ENCODE measurements at regions not wholly inside any gene's neighbourhood (a gene's known extent, or its start where the extent isn't known, plus 50 kb on each side); places are given as distances from the start of the nearest gene placed in this dataset.

DNA sequence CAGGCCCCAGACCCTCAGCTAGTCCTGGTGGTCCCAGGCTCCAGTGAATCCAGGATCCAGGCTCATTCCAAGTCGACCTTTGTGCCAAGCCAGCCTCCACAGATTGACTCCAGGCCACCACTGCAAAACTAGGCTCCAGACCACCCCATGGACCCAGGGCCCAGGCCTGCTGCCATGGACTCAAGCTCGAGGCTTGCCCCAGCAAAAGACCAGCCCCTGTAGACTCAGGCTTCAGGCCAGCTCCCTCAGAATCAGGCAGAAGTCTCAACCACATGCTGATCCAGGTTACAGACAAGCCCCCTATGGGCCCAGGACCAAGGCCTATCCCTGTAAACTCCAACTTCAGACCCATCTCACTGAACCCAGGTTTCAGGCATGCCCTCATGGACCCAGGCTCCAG, 692.4 kb downstream of the PCDH19 start:
- intact Hi-C loops (cut with DNase I), result no loop called here
- DNase-seq (ENCODE audit: low spot score in 2 of 2), result no peak

DNA sequence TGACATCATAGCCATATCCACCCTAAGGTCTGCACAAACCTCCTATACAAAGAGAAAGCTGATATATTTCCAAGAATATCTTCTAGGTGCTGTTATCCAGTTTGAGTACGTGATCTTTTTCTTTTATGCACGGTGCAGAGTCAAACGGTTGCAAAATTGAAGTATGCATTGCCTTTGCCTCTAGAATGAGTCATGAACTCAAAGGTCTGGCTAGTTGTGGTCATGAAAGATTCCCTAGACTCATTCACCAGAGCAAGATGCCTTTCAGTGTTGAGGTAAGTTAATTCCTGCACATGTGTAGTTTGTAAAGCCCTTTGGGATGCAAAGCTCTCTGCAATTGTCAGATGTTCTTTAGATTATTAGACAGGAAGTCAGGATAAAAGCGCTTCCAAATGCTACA, 704.4 kb downstream of the PCDH19 start:
- Histone ChIP-seq H3K4me3 (no peak overlapping the region), H3K4me1 (no peaks in the 10 kb centered on the region), H3K9me3 (no peaks in the 10 kb centered on the region), H3K27ac (no peak overlapping the region), H3K27me3 (no peaks in the 10 kb centered on the region), H3K36me3 (no peaks in the 10 kb centered on the region)
- TF ChIP-seq, protein P1, sequence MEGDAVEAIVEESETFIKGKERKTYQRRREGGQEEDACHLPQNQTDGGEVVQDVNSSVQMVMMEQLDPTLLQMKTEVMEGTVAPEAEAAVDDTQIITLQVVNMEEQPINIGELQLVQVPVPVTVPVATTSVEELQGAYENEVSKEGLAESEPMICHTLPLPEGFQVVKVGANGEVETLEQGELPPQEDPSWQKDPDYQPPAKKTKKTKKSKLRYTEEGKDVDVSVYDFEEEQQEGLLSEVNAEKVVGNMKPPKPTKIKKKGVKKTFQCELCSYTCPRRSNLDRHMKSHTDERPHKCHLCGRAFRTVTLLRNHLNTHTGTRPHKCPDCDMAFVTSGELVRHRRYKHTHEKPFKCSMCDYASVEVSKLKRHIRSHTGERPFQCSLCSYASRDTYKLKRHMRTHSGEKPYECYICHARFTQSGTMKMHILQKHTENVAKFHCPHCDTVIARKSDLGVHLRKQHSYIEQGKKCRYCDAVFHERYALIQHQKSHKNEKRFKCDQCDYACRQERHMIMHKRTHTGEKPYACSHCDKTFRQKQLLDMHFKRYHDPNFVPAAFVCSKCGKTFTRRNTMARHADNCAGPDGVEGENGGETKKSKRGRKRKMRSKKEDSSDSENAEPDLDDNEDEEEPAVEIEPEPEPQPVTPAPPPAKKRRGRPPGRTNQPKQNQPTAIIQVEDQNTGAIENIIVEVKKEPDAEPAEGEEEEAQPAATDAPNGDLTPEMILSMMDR (IDR thresholded peaks at IDR 0.05), result no peak
- intact Hi-C loops (cut with DNase I), result no loop called here
- DNase-seq (ENCODE audit: low spot score in 2 of 2), result no peak

More for the DNA sequence above, 692.4 kb downstream of the PCDH19 start:
- H3K27me3 ChIP-seq, result no peaks in the 10 kb centered on the region
- H3K36me3 ChIP-seq, result no peaks in the 10 kb centered on the region
- H3K27ac ChIP-seq, result no peak overlapping the region
- H3K9me3 ChIP-seq, result no peaks in the 10 kb centered on the region
- no peak overlapping the region for H3K4me3 ChIP-seq
- TF ChIP-seq, protein P1 (IDR thresholded peaks at IDR 0.05), result no peak
- no peaks in the 10 kb centered on the region for H3K4me1 ChIP-seq

DNA sequence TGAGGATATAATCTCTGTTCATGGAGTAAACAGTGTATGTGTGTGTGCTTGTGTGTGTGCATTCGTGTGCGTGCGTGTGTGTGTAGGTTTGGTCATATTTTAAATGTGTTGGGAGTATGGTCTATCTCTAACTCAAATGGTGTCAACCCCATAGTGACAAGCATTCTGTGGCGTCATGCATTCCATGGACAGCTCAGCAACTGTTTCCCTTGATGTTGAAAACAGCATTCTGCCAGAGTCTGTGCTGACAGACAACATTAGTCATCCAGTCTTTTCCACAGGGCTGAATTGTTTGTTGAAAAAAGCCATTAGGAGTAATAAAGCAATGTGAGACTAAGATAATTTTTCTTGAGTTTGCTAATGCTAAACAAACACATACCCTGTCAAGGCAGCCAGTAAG, 706.6 kb downstream of the PCDH19 start:
- Histone ChIP-seq H3K27me3 (no peaks in the 10 kb centered on the region), H3K36me3 (no peaks in the 10 kb centered on the region), H3K4me3 (no peak overlapping the region), H3K27ac (no peak overlapping the region), H3K4me1 (no peaks in the 10 kb centered on the region), H3K9me3 (no peaks in the 10 kb centered on the region)
- intact Hi-C loops (cut with DNase I), result no loop called here
- TF ChIP-seq, protein P1 (IDR thresholded peaks at IDR 0.05), result no peak
- DNase-seq (ENCODE audit: low spot score in 2 of 2), result no peak

DNA sequence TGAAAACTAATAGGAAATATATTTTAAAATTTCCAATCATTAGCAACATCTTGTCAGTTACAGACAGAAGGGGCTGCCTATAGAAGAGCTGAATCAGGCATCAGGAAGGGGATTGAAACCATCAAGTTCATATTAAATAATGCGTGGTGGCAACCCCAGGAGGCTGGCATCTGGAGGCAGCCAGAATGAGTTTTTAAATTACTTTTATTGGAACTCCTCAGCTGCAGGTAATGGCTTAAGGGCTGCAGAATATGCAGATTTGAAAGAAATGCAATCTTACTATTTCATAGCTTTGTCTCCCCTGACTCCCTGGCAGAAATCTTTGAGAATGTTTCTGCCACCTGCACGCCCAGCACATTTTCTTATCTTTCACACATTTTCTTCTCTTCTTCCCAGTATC, 711.6 kb downstream of the PCDH19 start:
- no peak overlapping the region for H3K27ac ChIP-seq
- no peaks in the 10 kb centered on the region for H3K27me3 ChIP-seq
- intact Hi-C loops (cut with DNase I), result no loop called here
- H3K4me1 ChIP-seq, result no peaks in the 10 kb centered on the region
- H3K4me3 ChIP-seq, result no peak overlapping the region
- H3K36me3 ChIP-seq, result no peaks in the 10 kb centered on the region
- no peak for DNase-seq (ENCODE audit: low spot score in 2 of 2)
- TF ChIP-seq, protein P1 (IDR thresholded peaks at IDR 0.05), result no peak
- H3K9me3 ChIP-seq, result no peaks in the 10 kb centered on the region

DNA sequence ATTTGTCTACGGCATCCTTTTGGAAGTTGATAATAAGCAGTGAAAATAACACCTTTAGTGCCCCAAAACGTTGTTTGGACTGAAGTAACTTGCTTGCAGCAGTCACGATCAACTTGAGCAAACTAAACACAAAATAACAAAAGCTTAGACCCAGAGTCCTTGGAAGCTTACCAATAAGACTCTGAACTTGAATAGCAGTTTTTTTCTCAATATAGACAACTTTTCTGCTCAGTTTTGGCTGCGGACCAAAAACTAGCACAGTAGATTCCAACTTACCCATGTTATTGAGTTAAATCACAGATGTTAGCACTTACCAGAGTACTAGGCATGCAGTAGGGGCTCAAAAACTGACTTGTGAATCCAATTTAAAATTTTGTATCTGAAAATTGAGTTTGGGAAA, 746.9 kb downstream of the PCDH19 start:
- H3K36me3 ChIP-seq, result no peaks in the 10 kb centered on the region
- no peaks in the 10 kb centered on the region for H3K4me1 ChIP-seq
- TF ChIP-seq, protein P1 (IDR thresholded peaks at IDR 0.05), result no peak
- no peaks in the 10 kb centered on the region for H3K27me3 ChIP-seq
- no peak overlapping the region for H3K27ac ChIP-seq
- no peaks in the 10 kb centered on the region for H3K9me3 ChIP-seq
- intact Hi-C loops (cut with DNase I), result no loop called here
- H3K4me3 ChIP-seq, result no peak overlapping the region
- no peak for DNase-seq (ENCODE audit: low spot score in 2 of 2)

DNA sequence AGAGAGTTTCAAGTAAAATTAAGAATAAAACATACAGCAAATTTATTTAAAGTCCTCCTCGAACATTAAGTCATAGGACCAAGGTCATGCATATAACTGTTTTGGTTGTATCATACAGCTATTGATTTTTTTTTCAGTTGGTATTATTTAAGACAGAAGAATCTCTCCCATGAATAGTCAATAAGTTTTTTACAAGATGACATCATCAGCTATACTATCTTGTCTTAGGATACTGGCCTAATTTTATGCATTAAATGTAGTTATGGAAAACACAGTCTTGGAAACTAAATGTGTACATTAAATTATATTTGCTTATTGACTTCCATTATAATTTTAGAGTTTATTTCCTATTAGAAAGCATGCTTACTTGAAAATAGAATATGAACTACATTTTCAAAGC, 755.9 kb downstream of the PCDH19 start:
- Histone ChIP-seq H3K27ac (no peak overlapping the region), H3K4me3 (no peak overlapping the region), H3K36me3 (no peaks in the 10 kb centered on the region), H3K27me3 (no peaks in the 10 kb centered on the region), H3K9me3 (no peaks in the 10 kb centered on the region), H3K4me1 (no peaks in the 10 kb centered on the region)
- no peak for DNase-seq (ENCODE audit: low spot score in 2 of 2)
- TF ChIP-seq, protein P1 (IDR thresholded peaks at IDR 0.05), result no peak
- intact Hi-C loops (cut with DNase I), result no loop called here

Data from ascending aorta (tissue), 2 donors.